ENCODE measurements at regions not wholly inside any gene's neighbourhood (a gene's known extent, or its start where the extent isn't known, plus 50 kb on each side); places are given as distances from the start of the nearest gene placed in this dataset.

- no peak for ATAC-seq
- Mint-ChIP-seq H3K4me1 (ENCODE audit: low read depth) (no peaks in the 10 kb centered on the region), H3K27ac (no peak overlapping the region), H3K27me3 (peaks cover 2% of the 10 kb centered on the region), H3K9me3 (no peaks in the 10 kb centered on the region), H3K4me3 (no peak overlapping the region), H3K36me3 (ENCODE audit: low read depth) (no peaks in the 10 kb centered on the region)
- POLR2A ChIA-PET, result no interaction called here
- no peak for DNase-seq
- TF ChIP-seq CTCF (IDR thresholded peaks at IDR 0.05), result no peak
- intact Hi-C loops (cut with micrococcal nuclease), result no loop called here
- CTCF ChIA-PET, result interaction anchor here (2.5 kb wide), 1 partner anchor 81 kb away, joined by 5 read pairs; no protein-coding TSS in a partner anchor
These were observed 100.4 kb downstream of the PXDC1 start for GRCh38 chr6:3650959-3651697.

GRCh38 chr6:3650076-3650958 lies 101.2 kb downstream of the PXDC1 start:
- Mint-ChIP-seq H3K4me3 (no peak overlapping the region), H3K9me3 (no peaks in the 10 kb centered on the region), H3K4me1 (ENCODE audit: low read depth) (no peaks in the 10 kb centered on the region), H3K27ac (no peak overlapping the region), H3K27me3 (no peaks in the 10 kb centered on the region), H3K36me3 (ENCODE audit: low read depth) (no peaks in the 10 kb centered on the region)
- intact Hi-C loops (cut with micrococcal nuclease), result no loop called here
- CTCF ChIA-PET, result no interaction called here
- ATAC-seq, result no peak
- TF ChIP-seq CTCF (IDR thresholded peaks at IDR 0.05), result no peak
- POLR2A ChIA-PET, result no interaction called here
- no peak for DNase-seq

GRCh38 chr6:3648724-3649123 lies 102.8 kb downstream of the PXDC1 start:
- no peak for ATAC-seq
- no peaks in the 10 kb centered on the region for H3K36me3 Mint-ChIP-seq (ENCODE audit: low read depth)
- no peak for TF ChIP-seq CTCF (IDR thresholded peaks at IDR 0.05)
- H3K27me3 Mint-ChIP-seq, result no peaks in the 10 kb centered on the region
- H3K4me3 Mint-ChIP-seq, result no peak overlapping the region
- no peak for DNase-seq
- H3K27ac Mint-ChIP-seq, result no peak overlapping the region
- CTCF ChIA-PET, result no interaction called here
- no peaks in the 10 kb centered on the region for H3K9me3 Mint-ChIP-seq
- intact Hi-C loops (cut with micrococcal nuclease), result no loop called here
- H3K4me1 Mint-ChIP-seq (ENCODE audit: low read depth), result no peaks in the 10 kb centered on the region
- POLR2A ChIA-PET, result no interaction called here

- Mint-ChIP-seq H3K27ac (no peak overlapping the region), H3K36me3 (ENCODE audit: low read depth) (no peaks in the 10 kb centered on the region), H3K4me1 (ENCODE audit: low read depth) (no peaks in the 10 kb centered on the region), H3K9me3 (no peaks in the 10 kb centered on the region), H3K27me3 (no peaks in the 10 kb centered on the region), H3K4me3 (no peak overlapping the region)
- ChIA-PET CTCF (no interaction called here), POLR2A (no interaction called here)
- no peak for ATAC-seq
- intact Hi-C loops (cut with micrococcal nuclease), result no loop called here
- DNase-seq, result no peak
- TF ChIP-seq CTCF (IDR thresholded peaks at IDR 0.05), result no peak
These were observed 104.7 kb downstream of the PXDC1 start for GRCh38 chr6:3646616-3647362.

GRCh38 chr6:3644739-3645012 lies 106.8 kb downstream of the PXDC1 start:
- no peaks in the 10 kb centered on the region for H3K9me3 Mint-ChIP-seq
- TF ChIP-seq CTCF (IDR thresholded peaks at IDR 0.05), result no peak
- no peaks in the 10 kb centered on the region for H3K36me3 Mint-ChIP-seq (ENCODE audit: low read depth)
- ChIA-PET CTCF (no interaction called here), POLR2A (no interaction called here)
- H3K4me1 Mint-ChIP-seq (ENCODE audit: low read depth), result no peaks in the 10 kb centered on the region
- intact Hi-C loops (cut with micrococcal nuclease), result no loop called here
- ATAC-seq, result no peak
- no peaks in the 10 kb centered on the region for H3K27me3 Mint-ChIP-seq
- no peak overlapping the region for H3K27ac Mint-ChIP-seq
- no peak overlapping the region for H3K4me3 Mint-ChIP-seq
- DNase-seq, result no peak

All from activated CD8-positive, alpha-beta T cell treated with anti-CD3 and anti-CD28 coated beads for 36 hours (primary cell).